ENCODE measurements at regions not wholly inside any gene's neighbourhood (a gene's known extent, or its start where the extent isn't known, plus 50 kb on each side); places are given as distances from the start of the nearest gene placed in this dataset.

- no peak overlapping the region for H2AFZ ChIP-seq (ENCODE audit: low read length)
- TF ChIP-seq, protein P1, sequence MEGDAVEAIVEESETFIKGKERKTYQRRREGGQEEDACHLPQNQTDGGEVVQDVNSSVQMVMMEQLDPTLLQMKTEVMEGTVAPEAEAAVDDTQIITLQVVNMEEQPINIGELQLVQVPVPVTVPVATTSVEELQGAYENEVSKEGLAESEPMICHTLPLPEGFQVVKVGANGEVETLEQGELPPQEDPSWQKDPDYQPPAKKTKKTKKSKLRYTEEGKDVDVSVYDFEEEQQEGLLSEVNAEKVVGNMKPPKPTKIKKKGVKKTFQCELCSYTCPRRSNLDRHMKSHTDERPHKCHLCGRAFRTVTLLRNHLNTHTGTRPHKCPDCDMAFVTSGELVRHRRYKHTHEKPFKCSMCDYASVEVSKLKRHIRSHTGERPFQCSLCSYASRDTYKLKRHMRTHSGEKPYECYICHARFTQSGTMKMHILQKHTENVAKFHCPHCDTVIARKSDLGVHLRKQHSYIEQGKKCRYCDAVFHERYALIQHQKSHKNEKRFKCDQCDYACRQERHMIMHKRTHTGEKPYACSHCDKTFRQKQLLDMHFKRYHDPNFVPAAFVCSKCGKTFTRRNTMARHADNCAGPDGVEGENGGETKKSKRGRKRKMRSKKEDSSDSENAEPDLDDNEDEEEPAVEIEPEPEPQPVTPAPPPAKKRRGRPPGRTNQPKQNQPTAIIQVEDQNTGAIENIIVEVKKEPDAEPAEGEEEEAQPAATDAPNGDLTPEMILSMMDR (IDR thresholded peaks at IDR 0.05; ENCODE audit: low read length) = no peak
- no peaks in the 10 kb centered on the region for H4K20me1 ChIP-seq (ENCODE audit: insufficient read depth, low read length)
- no peak overlapping the region for H3K4me2 ChIP-seq (ENCODE audit: low read length)
- no peak overlapping the region for H3K9ac ChIP-seq (ENCODE audit: low read length)
- H3K27me3 ChIP-seq (ENCODE audit: insufficient read depth, low read length) = no peaks in the 10 kb centered on the region; the same call in 1 of the 2 replicates
- H3K9me3 ChIP-seq (ENCODE audit: low read length) = no peaks in the 10 kb centered on the region
- H3F3A ChIP-seq (ENCODE audit: insufficient read depth, low read length) = no peaks in the 10 kb centered on the region
- peaks cover 8% of the 10 kb centered on the region for H3K4me1 ChIP-seq (ENCODE audit: insufficient read depth, low read length, severe bottlenecking)
- H3K27ac ChIP-seq (ENCODE audit: low read depth, low read length, poor library complexity, severe bottlenecking) = no peak overlapping the region
- H3K79me2 ChIP-seq (ENCODE audit: insufficient read depth, low read length) = no peaks in the 10 kb centered on the region
- no peak overlapping the region for H3K4me3 ChIP-seq (ENCODE audit: low read depth, low read length, poor library complexity, severe bottlenecking)
- H3K9me2 ChIP-seq (ENCODE audit: low read depth, low read length) = no peaks in the 10 kb centered on the region
- no peaks in the 10 kb centered on the region for H3K36me3 ChIP-seq (ENCODE audit: insufficient read depth, low read length)
Measured at GRCh38 chr1:234865171-234866006, 255.4 kb upstream of the IRF2BP2 start.

- H3F3A ChIP-seq (ENCODE audit: insufficient read depth, low read length) = no peaks in the 10 kb centered on the region
- no peak overlapping the region for H3K4me3 ChIP-seq (ENCODE audit: low read depth, low read length, poor library complexity, severe bottlenecking)
- no peak overlapping the region for H3K9ac ChIP-seq (ENCODE audit: low read length)
- H3K4me2 ChIP-seq (ENCODE audit: low read length) = no peak overlapping the region
- peaks cover 8% of the 10 kb centered on the region for H3K4me1 ChIP-seq (ENCODE audit: insufficient read depth, low read length, severe bottlenecking)
- H3K79me2 ChIP-seq (ENCODE audit: insufficient read depth, low read length) = no peaks in the 10 kb centered on the region
- no peaks in the 10 kb centered on the region; the same call in 1 of the 2 replicates for H3K27me3 ChIP-seq (ENCODE audit: insufficient read depth, low read length)
- H3K27ac ChIP-seq (ENCODE audit: low read depth, low read length, poor library complexity, severe bottlenecking) = no peak overlapping the region
- H3K9me2 ChIP-seq (ENCODE audit: low read depth, low read length) = no peaks in the 10 kb centered on the region
- no peaks in the 10 kb centered on the region for H4K20me1 ChIP-seq (ENCODE audit: insufficient read depth, low read length)
- TF ChIP-seq, protein P1 (IDR thresholded peaks at IDR 0.05; ENCODE audit: low read length) = no peak
- TF ChIP-seq EZH2 (IDR thresholded peaks at IDR 0.05; ENCODE audit: borderline replicate concordance, low read length) = no peak
- H2AFZ ChIP-seq (ENCODE audit: low read length) = no peak overlapping the region
- H3K36me3 ChIP-seq (ENCODE audit: insufficient read depth, low read length) = no peaks in the 10 kb centered on the region
- H3K9me3 ChIP-seq (ENCODE audit: low read length) = no peaks in the 10 kb centered on the region
Measured at GRCh38 chr1:234864116-234864515, 254.1 kb upstream of the IRF2BP2 start.

- no peaks in the 10 kb centered on the region for H3K36me3 ChIP-seq (ENCODE audit: insufficient read depth, low read length)
- no peaks in the 10 kb centered on the region for H3K27me3 ChIP-seq (ENCODE audit: insufficient read depth, low read length)
- H3K9ac ChIP-seq (ENCODE audit: low read length) = no peak overlapping the region
- no peaks in the 10 kb centered on the region for H3K9me2 ChIP-seq (ENCODE audit: low read depth, low read length)
- H4K20me1 ChIP-seq (ENCODE audit: insufficient read depth, low read length) = no peaks in the 10 kb centered on the region
- H3K4me2 ChIP-seq (ENCODE audit: low read length) = no peak overlapping the region
- TF ChIP-seq, protein P1 (IDR thresholded peaks at IDR 0.05; ENCODE audit: low read length) = no peak
- TF ChIP-seq EZH2 (IDR thresholded peaks at IDR 0.05; ENCODE audit: borderline replicate concordance, low read length) = no peak
- no peak overlapping the region for H3K4me3 ChIP-seq (ENCODE audit: low read depth, low read length, poor library complexity, severe bottlenecking)
- peaks cover 8% of the 10 kb centered on the region for H3K4me1 ChIP-seq (ENCODE audit: insufficient read depth, low read length, severe bottlenecking)
- H3K27ac ChIP-seq (ENCODE audit: low read depth, low read length, poor library complexity, severe bottlenecking) = no peak overlapping the region
- H2AFZ ChIP-seq (ENCODE audit: low read length) = no peak overlapping the region
- no peaks in the 10 kb centered on the region for H3F3A ChIP-seq (ENCODE audit: insufficient read depth, low read length)
- H3K9me3 ChIP-seq (ENCODE audit: low read length) = no peaks in the 10 kb centered on the region
- no peaks in the 10 kb centered on the region for H3K79me2 ChIP-seq (ENCODE audit: insufficient read depth, low read length)
Measured at GRCh38 chr1:234863551-234863971, 253.6 kb upstream of the IRF2BP2 start.
